ENCODE measurements at regions not wholly inside any gene's neighbourhood (a gene's known extent, or its start where the extent isn't known, plus 50 kb on each side); places are given as distances from the start of the nearest gene placed in this dataset.

DNA sequence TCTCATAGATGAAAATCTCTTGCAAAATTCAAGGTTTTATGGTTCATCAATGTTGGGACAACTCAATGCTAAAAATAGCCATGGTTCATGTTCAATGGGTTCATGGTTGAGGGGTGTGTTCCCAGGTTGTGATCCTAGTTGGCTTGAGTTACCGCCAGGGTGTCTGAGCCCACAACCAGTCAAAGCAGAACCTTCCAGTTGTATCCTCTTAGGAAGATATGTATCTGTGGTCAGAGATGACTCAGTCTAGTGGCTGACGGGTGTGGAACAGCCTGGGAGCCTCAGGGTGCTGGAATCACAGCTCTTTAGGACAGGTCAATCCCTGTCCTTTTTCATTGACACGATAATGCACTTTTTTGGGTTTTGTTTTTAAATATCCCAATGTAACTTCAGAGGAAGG lies 192.3 kb upstream of the NR3C2 start:
- TF ChIP-seq EP300 (IDR thresholded peaks at IDR 0.05) (no peak), CTCF (IDR thresholded peaks at IDR 0.05) (no peak)
